ENCODE measurements at regions not wholly inside any gene's neighbourhood (a gene's known extent, or its start where the extent isn't known, plus 50 kb on each side); places are given as distances from the start of the nearest gene placed in this dataset.

GRCh38 chr7:93048136-93048930 lies 69.4 kb downstream of the SAMD9 start:
- 59 to 61% methylated on average over 3 of the region's 3 CpGs for WGBS, 2 donors
- Histone ChIP-seq H3K9me3 (no peaks in the 10 kb centered on the region), H3K36me3 (no peaks in the 10 kb centered on the region), H3K4me3 (no peak overlapping the region), H3K27ac (no peak overlapping the region), H3K27me3 (no peaks in the 10 kb centered on the region), H3K4me1 (peaks cover 0 to 5% (median 2%) of the 10 kb centered on the region in 4 donors)
- TF ChIP-seq EP300 (IDR thresholded peaks at IDR 0.05) (no peak), CTCF (IDR thresholded peaks at IDR 0.05) (no peak), POLR2AphosphoS5 (IDR thresholded peaks at IDR 0.05) (no peak), POLR2A (IDR thresholded peaks at IDR 0.05) (no peak)
- intact Hi-C loops (cut with DNase I) = no loop called here
- DNase-seq = no peak

- TF ChIP-seq CTCF (IDR thresholded peaks at IDR 0.05) = no peak
- TF ChIP-seq EP300 (IDR thresholded peaks at IDR 0.05) = no peak
- no peak for TF ChIP-seq POLR2A (IDR thresholded peaks at IDR 0.05)
- TF ChIP-seq POLR2AphosphoS5 (IDR thresholded peaks at IDR 0.05) = no peak
- 85 to 88% methylated on average over 1 of the region's 1 CpG for WGBS, 2 donors
- H3K4me3 ChIP-seq = no peak overlapping the region
- no peaks in the 10 kb centered on the region for H3K27me3 ChIP-seq
- H3K27ac ChIP-seq = no peak overlapping the region
- H3K4me1 ChIP-seq = peaks cover 0 to 11% (median 4%) of the 10 kb centered on the region in 4 donors
- no peak for DNase-seq
- intact Hi-C loops (cut with DNase I) = no loop called here
- H3K9me3 ChIP-seq = no peaks in the 10 kb centered on the region
- no peaks in the 10 kb centered on the region for H3K36me3 ChIP-seq
Measured at GRCh38 chr7:93047514-93048099, 70.2 kb downstream of the SAMD9 start.

- TF ChIP-seq POLR2AphosphoS5 (IDR thresholded peaks at IDR 0.05) = no peak
- no peak for TF ChIP-seq POLR2A (IDR thresholded peaks at IDR 0.05)
- no peak for TF ChIP-seq CTCF (IDR thresholded peaks at IDR 0.05)
- TF ChIP-seq EP300 (IDR thresholded peaks at IDR 0.05) = no peak
- H3K27ac ChIP-seq = no peak overlapping the region
- intact Hi-C loops (cut with DNase I) = no loop called here
- H3K4me1 ChIP-seq = peaks cover 0 to 11% (median 4%) of the 10 kb centered on the region in 4 donors
- no peaks in the 10 kb centered on the region for H3K9me3 ChIP-seq
- 74 to 85% methylated on average over 4 of the region's 4 CpGs for WGBS, 2 donors
- H3K36me3 ChIP-seq = no peaks in the 10 kb centered on the region
- no peak overlapping the region for H3K4me3 ChIP-seq
- no peak for DNase-seq
- H3K27me3 ChIP-seq = no peaks in the 10 kb centered on the region
Measured at GRCh38 chr7:93046641-93047040, 71.1 kb downstream of the SAMD9 start.

DNA sequence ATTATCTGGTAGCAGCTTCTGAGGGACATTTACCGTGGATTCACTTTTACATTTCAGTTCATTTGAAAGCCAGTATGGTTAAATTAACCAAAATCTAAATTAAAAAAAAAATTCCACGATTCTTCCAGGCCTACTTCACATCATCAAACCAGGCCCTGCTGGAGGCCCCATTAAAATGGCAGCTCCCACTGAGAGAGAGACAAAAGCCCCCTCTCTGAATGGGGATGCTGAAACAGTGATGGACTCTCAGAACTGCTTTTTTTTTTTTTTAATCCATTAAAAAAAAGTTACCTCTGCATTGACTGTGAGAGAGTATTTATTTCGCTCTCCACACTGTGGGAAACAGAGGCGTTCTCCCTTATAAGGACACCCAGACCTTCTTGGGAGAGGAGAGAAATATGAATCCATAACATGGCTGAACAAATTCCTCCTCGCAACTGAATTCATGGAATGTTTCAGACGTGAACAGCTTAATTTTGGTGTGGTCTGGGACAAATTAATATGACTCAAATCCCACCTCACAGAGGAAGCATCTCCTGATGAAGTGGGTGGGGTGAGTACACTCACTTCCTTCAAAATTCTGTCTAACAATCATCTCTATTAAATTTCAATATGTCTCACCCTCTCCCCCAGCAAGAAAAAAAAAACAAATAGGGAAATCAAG lies 73.5 kb downstream of the SAMD9 start:
- no peak for TF ChIP-seq CTCF (IDR thresholded peaks at IDR 0.05)
- no peak for TF ChIP-seq EP300 (IDR thresholded peaks at IDR 0.05)
- TF ChIP-seq POLR2A (IDR thresholded peaks at IDR 0.05) = no peak
- TF ChIP-seq POLR2AphosphoS5 (IDR thresholded peaks at IDR 0.05) = no peak
- H3K27ac ChIP-seq = no peak overlapping the region
- H3K27me3 ChIP-seq = no peaks in the 10 kb centered on the region
- H3K36me3 ChIP-seq = no peaks in the 10 kb centered on the region
- peaks cover 0 to 11% (median 4%) of the 10 kb centered on the region in 4 donors for H3K4me1 ChIP-seq
- H3K4me3 ChIP-seq = no peak overlapping the region
- 89 to 95% methylated on average over 6 of the region's 6 CpGs for WGBS, 2 donors
- H3K9me3 ChIP-seq = no peaks in the 10 kb centered on the region
- no peak for DNase-seq
- intact Hi-C loops (cut with DNase I) = no loop called here

Data from sigmoid colon (tissue), 6 donors.